ENCODE measurements at regions not wholly inside any gene's neighbourhood (a gene's known extent, or its start where the extent isn't known, plus 50 kb on each side); places are given as distances from the start of the nearest gene placed in this dataset.
"Not testable (repeated sequence)": the region's sequence is repeated elsewhere in the genome, so short reads cannot be mapped to it uniquely, and the experiment has no call there.

DNA sequence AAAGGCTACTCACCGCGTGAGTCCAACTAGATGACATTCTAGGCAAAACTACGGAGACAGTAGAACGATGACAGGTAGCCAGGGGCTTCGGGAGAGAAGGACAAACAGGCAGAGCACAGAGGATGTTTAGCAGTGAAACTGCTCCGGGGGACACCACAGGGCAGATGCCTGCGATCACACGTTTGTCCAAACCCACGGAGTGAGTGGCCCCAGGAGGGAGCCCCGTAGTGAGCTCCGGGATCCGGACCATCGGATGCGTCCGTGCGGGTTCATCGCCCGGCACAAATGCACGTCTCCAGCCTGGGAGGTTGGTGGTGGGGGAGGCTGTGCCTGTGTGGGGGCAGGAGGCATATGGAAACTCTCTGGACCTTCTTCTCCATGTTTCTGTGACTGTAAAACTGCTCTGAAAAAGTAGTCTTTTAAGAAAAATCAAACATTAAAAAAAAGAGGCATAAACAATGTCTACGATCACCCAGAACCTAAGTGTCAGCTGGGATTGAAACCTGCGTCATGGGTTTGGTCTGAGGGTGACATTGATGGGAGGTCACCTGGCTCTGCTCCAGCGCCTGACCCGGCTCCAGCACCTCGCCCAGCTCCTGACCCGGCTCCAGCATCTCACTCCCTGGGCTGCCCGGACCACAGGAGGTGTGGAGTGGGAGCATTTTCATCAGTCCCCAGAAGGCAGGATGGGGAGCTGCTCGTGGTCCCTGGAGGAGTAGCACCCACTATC lies 83.0 kb upstream of the CTDP1 start:
- DNase-seq: no peak

DNA sequence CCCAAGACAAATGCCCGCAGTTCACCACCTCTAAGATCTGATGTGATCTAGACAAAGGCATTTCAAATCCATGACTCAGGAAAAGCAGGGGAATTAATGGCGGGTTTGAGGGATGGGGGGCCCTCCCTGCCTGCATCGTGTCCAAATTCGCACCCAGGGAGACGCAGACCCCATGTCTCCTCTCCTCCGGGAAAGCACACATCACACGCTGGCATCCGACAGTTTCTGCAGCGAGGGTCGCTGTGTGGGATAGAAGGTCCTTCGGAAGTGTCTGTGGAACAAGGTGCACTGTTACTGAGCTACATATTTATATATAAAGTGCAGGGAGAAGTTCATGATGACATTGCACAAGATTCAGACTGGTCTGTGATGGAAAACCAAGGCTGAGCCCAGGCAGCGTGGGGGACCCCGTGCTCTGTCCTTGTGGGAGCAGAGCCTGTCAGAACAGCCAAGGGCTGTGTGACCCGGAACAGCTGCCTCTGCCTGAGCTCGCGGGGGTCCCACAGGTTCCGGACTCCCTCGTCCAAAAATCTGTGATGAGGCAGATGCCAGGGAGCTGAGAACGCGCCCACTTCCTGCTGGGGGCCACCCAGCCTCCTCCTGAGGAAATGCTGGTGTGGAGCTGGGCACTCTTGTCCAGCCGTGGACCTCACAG lies 82.3 kb upstream of the CTDP1 start:
- DNase-seq: no peak

DNA sequence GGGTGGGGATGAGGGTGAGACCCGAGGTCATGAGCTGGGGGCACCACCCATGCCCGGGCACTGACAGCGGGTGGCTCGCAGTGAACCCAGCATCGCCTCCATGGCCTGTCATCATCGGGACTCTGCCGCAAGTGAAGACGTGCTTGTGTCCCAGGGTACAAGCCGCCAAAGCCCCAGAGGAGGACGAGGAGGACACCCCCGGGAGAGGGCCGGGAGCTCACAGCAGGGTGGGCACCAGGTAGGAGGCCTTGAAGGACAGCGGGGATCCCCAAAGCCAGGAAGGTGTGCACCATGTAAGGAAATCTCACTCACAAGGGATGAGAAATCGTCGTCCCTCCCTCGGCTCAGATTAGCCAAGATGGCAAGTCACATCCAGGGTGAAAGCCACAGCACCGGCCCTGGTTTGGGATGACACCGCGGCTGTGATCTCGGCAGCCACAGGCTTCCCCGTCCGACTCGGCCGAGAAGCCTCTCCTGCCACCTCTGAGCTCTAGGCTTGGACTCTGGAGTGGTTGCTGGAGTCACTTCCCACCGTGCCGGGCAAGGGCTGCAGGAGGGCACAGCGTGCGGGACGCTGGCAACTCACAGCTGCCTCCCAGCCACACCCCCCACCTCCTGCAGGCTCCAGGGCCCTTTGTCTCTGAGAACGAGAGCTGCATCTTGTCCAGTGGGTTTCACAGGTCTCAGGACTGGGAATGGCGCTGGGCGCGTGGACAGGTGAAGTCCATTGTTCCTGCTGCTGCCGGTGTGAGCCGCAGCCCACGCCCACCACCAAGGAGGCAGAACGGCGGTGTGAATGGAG lies 81.6 kb upstream of the CTDP1 start:
- no peak for DNase-seq

DNA sequence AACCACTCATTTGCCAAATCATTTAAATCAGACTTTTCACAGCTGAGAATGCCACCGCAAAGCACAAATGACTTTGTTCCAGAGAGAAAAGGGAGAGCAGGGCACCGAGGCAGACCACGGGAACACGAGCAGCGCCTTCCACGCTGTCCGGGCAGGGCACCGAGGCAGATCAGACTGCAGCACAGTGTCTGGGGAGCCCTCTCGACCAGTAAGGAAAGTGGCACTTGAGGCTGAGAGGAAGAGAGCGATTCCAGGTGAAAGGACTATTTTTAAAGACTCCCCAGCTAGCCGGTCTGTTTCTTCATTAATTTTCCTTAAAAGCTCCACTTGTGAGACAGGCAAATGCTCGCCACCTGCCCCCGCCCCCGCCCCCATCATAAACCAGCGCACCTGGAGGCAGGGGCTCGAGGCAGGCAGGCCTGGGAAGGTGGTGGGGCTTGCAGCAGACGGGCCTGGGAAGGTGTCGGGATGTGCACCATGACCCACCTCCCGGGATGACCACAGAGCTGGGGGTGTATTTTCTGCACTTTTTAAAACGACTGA lies 80.9 kb upstream of the CTDP1 start:
- DNase-seq: no peak

DNA sequence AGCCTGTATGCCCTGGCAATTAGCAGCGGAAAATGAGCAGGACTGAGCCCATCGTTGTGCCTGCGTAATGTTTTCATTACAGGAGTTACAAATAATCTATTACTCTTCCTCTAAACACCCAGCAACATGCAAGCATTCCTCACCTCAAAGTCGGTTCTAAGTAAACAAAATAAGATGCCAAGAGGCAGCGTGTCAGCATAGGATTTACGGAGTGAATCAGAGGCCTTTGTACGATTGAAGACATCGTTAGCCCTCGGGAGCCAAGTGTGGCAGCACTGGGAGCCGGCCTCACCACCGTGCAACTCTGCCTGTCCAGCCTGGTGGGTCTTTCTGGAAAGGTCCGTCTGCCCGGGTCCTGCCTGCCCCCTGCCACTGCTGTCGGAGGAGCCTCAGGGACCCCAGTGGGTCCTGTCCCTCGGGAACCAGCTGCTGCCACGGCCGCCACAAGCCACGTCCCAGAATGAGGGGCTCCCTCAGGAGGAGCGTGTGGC lies 80.1 kb upstream of the CTDP1 start:
- DNase-seq: no peak

DNA sequence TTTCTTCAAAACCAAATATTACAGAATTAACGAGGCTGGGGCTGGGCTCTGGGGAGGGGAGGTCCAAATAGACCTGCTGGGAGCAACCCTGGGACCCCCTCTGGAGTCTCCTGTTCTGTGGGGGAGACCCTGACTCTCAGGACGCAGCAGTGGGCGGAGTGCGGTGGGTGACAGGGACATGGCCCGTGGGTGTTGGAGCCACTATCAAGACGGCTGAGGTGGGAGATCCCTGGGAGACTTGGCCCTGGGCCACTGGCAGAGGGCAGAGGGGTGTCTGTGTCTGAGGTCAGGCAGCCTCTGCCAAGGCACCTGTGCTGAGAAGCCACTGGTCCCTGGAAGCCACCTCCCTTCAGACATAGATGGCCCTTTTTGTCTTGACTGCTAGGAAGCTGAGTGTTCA lies 79.5 kb upstream of the CTDP1 start:
- DNase-seq: no peak

DNA sequence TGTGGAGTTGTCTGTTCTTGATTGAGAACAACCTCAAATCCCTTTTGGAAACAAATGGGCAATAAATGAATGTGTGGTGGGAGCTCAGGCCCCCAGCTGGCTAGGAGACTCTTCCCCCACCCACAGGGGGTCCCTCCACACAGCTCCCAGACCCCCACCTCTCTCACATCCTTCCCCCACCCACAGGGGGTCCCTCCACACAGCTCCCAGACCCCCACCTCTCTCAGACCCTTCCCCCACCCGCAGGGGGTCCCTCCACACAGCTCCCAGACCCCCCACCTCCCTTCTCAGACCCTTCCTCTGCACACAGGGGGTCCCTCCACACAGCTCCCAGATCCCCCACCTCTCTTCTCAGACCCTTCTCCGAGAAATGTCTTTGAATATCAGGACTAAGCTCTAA lies 79.0 kb upstream of the CTDP1 start:
- no peak for DNase-seq

DNA sequence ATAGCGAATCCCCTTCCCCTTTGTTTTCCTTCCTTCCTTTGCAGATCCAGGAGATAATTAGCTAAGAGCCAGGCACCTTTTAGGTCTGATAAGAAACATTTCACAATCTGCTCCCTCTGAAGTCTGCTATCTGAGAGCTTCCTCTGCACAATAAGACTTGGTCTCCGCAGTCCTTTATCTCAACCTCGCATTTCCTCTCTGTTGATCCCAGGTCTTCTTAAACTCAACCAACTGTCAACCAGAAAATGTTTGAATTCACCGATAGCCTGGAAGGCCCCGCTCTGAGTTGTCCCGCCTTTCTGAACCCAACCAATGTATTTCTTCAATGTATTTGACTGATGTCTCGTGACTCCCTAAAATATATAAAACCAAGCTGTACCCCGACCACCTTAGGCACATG lies 78.4 kb upstream of the CTDP1 start:
- no peak for DNase-seq

DNA sequence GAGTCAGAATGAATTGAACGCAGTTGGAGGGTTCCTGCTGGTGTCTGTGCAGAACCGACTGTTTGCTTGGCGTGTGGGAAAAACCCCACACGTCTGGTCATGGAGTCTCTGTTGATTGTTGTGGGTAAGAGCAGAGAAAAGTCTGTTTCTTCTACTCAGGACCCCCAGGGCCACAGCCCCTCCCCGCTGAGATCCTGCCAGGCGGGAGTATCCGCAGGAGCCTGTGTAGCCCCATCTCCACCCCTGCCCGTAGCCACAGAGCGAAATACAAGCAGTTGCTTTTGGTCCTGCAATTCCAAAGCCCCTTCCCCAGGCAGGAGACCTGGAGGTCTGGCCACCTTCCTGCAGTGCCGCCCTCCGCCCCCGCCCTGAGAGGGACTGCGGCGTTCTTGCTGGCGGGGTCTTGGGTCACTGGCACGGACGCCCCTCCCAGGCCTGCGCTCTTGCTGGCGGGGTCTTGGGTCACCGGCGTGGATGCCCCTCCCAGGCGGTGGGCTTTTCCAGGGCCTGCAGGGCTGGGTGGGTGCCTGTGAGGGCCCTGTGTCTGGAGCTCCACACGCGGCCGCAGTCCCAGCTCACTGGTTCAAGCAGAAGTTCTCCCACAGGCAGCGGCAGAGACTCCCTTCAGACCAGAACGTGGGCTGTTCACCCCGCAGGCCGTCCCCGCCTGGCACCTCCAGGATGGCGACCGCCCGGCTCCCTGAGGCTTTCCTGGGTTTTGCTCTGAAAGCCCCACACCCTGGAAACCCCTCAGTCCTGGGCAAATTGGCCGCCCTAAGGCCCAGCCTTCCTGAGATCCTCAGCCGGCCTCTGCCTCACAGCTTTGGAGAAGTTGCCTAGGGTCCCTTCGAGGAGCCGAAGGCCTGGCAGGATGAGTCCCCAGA lies 76.0 kb upstream of the CTDP1 start:
- no peak for DNase-seq

DNA sequence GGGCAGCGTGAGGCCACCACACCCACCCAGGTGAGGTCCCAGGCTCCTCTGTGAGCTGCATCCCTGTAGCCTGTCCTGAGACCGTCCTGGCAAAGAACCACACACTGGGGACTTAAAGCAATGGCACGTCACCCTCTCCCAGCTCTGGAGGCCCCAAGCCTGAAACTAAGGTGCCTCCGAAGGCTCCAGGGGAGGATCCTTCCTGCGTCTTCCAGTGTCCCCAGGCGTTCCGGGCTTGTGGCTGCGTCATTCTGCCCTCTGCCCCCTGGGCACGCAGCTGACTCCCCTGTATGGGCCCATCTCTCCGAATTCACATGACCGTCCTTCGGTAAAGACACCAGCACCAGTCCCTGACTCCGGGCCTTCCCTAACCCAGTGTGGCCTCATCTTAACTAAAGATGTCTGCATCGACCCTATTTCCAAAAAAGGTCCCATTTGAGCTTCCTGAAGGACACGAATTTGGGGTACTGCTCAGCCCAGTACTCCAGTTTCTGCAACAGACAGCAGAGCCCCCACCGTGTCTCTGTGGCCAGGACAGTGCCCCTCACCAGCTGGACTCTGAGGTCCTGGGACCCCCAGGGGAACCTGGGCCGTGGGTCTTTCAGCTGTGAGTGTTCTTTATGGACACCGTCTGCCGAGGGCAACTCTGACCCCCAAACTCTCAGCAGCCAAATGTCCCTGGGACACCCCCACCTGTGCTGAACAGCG lies 75.2 kb upstream of the CTDP1 start:
- no peak for DNase-seq

DNA sequence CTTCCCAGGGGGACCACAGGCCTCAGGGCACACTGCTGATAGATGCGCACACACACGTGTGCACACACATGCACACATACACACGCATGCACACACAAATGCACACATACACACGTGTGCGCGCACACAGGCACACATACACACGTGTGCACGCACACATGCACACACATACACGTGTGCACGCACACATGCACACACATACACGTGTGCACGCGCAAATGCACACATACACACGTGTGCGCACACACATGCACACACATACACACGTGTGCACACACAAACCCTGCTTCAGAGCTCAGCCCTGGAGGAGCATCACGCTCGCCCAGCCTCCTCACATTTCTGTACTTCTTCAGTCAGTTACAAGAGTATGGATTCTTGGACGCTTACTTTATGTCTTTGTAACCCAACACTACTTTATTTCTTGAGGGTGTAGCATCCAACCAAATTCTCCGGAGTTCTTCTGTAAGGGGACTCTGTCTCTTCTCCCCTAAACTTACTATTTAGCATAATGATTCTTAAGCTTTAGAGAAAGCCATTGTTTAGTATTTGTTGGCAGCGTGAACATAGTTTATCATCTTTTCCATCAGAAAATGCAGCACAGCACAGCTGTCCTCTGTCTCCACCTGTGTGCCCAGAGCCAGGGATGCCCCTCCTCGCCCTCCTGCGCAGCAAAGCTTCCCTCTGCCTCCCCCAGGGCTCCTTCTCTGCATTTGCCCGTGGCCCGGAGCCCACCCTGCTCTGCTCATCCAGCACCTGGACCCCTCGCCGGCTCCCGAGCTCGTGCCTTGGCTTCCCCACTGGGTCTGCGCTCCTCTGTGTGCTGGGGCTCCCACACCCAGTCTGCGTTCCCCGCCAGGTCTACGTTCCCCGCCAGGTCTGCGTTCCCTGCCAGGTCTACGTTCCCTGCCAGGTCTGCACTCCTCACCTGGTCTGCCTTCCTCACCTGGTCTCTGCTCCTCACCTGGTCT lies 74.4 kb upstream of the CTDP1 start:
- DNase-seq: no peak

DNA sequence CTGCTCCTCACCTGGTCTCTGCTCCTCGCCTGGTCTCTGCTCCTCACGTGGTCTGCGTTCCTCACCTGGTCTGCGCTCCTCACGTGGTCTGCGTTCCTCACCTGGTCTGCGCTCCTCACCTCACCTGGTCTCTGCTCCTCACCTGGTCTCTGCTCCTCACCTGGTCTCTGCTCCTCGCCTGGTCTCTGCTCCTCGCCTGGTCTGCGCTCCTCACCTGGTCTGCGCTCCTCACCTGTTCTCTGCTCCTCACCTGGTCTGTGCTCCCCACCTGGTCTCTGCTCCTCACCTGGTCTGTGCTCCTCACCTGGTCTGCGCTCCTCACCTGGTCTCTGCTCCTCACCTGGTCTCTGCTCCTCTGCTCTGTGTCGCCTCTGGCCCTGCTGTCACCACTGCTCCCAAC lies 73.5 kb upstream of the CTDP1 start:
- DNase-seq: not testable (repeated sequence)

DNA sequence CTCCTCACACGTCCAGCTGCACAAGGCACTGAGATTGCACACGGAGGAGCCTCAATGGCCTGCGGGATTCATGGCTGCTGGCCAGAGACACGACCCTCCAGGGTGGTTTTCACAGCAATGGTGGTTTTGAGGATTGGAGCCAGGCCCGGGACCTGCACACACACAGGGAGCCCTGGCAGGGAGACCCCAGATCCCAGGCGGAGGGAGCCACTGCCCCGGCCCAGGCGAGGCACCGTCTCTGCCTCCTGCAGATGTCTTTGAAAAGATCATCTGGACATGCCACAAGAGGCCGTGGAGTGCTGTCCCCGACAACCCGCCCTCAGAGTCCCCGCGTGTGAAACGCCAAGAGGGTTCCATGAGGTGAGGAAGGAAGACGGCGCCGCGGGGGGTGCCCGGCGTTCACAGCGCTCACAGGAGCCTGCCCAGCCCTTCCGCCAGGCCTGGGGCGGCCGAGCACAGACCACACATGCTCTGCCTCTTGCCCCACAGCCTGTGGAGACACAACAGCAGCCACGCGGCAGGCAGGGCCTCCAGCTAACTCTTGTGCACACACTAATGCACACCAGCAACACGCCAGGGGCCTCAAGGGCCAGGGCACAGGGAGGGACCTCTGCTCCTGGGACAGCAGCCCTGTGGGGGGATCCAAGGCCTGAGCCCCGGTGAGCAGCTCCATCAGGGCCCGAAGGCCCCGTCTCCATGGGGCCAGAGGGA lies 72.8 kb upstream of the CTDP1 start:
- no peak for DNase-seq

DNA sequence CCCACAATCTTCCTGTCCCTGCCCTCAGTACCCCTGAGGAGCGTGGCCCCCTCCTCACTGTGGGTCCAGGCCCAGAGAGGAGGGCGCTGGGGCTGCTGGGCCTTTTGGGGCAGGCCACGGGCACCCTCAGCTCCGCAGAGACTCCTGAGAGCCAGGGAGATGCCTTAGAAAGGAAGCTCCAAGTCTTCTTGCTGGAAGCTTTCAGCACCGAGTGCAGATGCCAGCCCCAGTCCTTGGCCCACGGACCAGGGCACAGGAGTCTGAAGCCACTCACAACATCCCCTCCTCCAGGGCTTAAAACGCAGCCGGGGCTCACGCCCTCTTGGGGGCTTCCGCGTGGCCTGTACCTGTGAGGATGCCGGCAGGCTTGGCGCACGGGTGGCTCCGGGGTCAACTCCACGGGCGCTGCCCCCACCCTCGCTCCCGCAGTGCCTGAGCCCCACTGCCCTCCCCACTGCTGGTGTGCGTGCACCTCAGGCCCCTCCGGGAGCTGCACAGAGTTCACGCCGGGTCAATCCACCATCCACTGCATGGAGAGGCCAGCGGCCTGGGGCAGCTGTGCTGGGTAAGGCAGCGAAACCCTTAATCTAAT lies 72.1 kb upstream of the CTDP1 start:
- DNase-seq: no peak

DNA sequence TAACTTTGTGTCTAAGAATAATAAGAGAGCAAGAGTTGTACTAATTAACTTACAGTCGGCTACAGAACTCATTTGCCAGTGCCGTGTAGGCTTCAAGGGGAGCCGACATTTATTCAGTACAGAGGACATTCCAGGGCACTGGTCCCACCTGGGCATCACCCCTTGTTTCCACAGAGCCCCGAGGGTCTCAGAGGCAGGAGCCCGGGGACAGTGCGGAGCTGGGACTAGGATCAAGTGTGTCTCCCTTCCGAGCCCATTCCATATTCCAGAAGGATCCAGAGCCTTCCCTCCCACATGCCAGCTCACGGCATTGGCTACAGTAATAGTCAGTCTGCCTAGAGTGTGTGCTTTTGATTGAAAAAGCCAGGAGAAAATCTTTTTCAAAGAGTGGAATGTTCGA lies 71.5 kb upstream of the CTDP1 start:
- no peak for DNase-seq

DNA sequence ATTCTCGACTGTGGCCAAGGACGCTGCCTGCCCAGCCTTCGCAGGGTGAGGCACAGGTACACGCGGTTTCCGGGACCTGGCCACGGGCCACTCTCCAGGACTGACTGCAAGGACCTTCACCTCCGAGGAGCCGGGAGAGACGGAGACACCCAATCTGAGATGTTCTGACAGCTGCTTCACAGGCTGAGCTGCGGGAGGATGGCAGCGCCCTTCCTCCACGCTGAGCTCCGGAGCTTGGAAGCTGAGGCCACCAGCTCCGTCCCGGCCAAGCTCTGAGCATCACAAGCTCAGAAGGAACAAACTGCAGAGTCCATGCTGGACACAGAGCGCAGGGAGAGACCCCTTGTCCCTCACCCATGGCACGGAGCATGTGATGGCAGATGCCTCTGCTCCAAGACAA lies 71.1 kb upstream of the CTDP1 start:
- no peak for DNase-seq

DNA sequence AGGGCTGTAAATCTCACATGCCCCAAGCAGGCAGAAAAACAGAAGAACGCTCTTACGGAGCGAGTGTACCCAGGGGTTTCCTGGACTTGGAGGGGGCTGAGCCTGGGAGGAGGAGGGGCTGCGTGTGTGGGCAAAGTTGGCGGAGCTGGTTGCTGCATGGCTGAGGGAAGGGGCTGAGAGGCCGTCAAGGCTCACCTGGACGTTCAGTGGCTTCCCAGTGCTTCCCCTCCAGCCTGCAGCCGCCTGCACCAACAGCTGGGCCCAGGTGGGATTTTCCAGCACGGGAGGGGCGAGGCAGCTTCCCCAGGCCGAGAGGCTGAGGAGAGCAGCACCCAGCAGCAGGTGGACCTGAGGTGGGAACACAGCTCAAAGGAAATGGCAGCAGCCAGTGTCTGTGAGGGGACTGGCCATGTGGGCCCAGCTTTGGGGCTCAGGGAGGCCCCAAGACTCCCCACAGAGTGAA lies 70.6 kb upstream of the CTDP1 start:
- no peak for DNase-seq

DNA sequence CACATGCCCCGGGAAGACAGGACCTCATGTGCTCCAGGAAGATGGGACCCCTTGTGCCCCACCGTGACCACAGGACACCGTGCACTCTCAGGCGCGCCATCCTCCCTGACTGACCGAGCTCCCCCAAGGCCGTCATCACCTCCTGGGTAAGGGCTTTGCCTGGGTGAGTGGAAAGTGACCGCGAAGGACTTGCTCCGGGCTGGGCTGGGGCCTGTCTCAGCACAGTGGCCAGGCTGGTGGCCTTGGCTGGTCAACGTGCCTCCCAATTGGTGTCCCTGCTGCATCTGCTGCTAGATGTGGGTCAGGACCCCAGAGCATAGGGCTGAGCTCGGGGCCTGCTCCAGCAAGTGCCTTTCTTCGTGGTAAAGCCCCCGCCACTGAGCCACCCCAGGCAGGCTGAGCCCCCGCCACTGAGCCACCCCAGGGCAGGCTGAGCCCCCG lies 69.7 kb upstream of the CTDP1 start:
- no peak for DNase-seq

DNA sequence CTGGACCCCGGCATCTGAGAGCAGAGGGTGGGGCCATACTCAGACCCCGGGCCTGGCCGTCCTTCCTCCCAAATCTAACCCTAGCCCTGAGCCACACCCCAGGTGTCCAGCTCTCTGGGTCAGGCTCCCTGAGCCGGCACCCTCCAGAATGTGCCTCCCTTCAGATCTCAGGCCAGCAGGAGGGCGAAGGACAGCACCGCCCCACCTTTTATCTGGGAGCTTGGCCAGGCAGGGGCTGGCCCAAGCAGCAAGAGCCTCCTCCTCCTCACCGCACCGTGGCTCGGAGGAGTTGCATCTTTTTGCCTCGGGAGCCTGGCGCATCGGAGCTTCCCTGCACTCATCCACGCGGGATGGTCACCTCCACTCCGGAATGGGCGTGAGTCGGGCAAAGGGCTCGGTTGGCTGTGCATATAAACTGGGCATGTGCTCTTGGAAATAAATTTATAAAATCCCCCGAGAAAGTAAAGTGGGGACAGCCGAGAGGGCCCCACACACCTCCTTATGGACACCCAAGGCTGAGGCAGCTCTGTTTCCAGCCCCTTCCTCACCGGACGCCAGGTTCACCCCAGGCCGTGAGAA lies 69.1 kb upstream of the CTDP1 start:
- DNase-seq: no peak
